Parathyroid adenoma (tissue), 2 donors: ENCODE measurements at regions not wholly inside any gene's neighbourhood (a gene's known extent, or its start where the extent isn't known, plus 50 kb on each side); places are given as distances from the start of the nearest gene placed in this dataset.

Experiments
- H2AFZ ChIP-seq: fragments of 300-600 bp; sonication (generic); one replicate; pipeline ENCODE4 v1.7.0; 2017; ENCODE audit warnings: antibody characterized with exemption, mild to moderate bottlenecking
- H3K27ac ChIP-seq: fragments of 300-600 bp; sonication (generic); one replicate; pipeline ENCODE4 v1.7.0; 2017
- H3K27me3 ChIP-seq: fragments of 300-600 bp; sonication (generic); one replicate; pipeline ENCODE4 v1.7.0; 2017; ENCODE audit warnings: low read length; ENCODE audit not compliant: control insufficient read depth, insufficient read depth
- H3K36me3 ChIP-seq: fragments of 300-600 bp; sonication (generic); one replicate; pipeline ENCODE4 v1.7.0; 2017; ENCODE audit warnings: low read length; ENCODE audit not compliant: control insufficient read depth, insufficient read depth
- H3K4me1 ChIP-seq: fragments of 300-600 bp; sonication (generic); one replicate; pipeline ENCODE4 v1.7.0; 2017; ENCODE audit warnings: control low read depth
- H3K4me2 ChIP-seq: fragments of 300-600 bp; sonication (generic); one replicate; pipeline ENCODE4 v1.7.0; 2017; ENCODE audit warnings: low read length
- H3K4me3 ChIP-seq: fragments of 300-600 bp; sonication (generic); one replicate; pipeline ENCODE4 v1.7.0; 2017; ENCODE audit warnings: low read depth, low read length
- H3K79me2 ChIP-seq: fragments of 300-600 bp; sonication (generic); one replicate; pipeline ENCODE4 v1.7.0; 2017; ENCODE audit warnings: control low read depth
- H3K9ac ChIP-seq: fragments of 300-600 bp; sonication (generic); one replicate; pipeline ENCODE4 v1.7.0; 2017; ENCODE audit warnings: mild to moderate bottlenecking
- H3K9me3 ChIP-seq: fragments of 300-600 bp; sonication (generic); one replicate; pipeline ENCODE4 v1.7.0; 2017; ENCODE audit warnings: low read length; ENCODE audit not compliant: control insufficient read depth
- TF ChIP-seq, protein P1 (sequence below): fragments of 300-600 bp; sonication (generic); IDR thresholded peaks from one replicate; pipeline ENCODE4 v1.7.0; 2017; ENCODE audit warnings: antibody characterized with exemption, mild to moderate bottlenecking
- donor health status: primary hyperparathyroidism.

- Histone ChIP-seq H3K27me3 (no peaks in the 10 kb centered on the region), H3K4me1 (no peaks in the 10 kb centered on the region), H3K36me3 (no peaks in the 10 kb centered on the region), H3K4me3 (no peak overlapping the region), H3K27ac (no peak overlapping the region), H3K9ac (no peak overlapping the region), H2AFZ (no peak overlapping the region), H3K9me3 (no peaks in the 10 kb centered on the region), H3K4me2 (no peak overlapping the region), H3K79me2 (no peaks in the 10 kb centered on the region)
- TF ChIP-seq, protein P1, sequence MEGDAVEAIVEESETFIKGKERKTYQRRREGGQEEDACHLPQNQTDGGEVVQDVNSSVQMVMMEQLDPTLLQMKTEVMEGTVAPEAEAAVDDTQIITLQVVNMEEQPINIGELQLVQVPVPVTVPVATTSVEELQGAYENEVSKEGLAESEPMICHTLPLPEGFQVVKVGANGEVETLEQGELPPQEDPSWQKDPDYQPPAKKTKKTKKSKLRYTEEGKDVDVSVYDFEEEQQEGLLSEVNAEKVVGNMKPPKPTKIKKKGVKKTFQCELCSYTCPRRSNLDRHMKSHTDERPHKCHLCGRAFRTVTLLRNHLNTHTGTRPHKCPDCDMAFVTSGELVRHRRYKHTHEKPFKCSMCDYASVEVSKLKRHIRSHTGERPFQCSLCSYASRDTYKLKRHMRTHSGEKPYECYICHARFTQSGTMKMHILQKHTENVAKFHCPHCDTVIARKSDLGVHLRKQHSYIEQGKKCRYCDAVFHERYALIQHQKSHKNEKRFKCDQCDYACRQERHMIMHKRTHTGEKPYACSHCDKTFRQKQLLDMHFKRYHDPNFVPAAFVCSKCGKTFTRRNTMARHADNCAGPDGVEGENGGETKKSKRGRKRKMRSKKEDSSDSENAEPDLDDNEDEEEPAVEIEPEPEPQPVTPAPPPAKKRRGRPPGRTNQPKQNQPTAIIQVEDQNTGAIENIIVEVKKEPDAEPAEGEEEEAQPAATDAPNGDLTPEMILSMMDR: no peak
These were observed 139.5 kb upstream of the CHRM2 start for GRCh38 chr7:136728945-136729344.

DNA sequence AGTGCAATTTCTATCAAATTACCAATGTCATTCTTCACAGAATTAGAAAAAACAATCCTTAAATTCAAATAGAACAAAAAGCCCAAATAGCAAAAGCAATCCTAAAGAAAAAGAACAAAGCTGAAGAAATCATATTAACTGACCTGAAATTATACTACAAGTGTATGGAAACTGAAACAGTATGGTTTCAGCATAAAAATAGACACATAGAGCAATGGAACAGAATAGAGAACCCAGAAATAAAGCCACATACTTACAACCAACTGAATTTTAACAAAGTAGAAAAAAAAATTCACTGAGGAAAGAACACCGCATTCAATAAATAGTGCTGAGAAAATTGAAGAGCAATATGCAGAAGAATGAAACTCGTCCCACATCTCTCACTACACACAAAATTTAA lies 142.0 kb upstream of the CHRM2 start:
- H3K27me3 ChIP-seq: no peaks in the 10 kb centered on the region
- H3K9ac ChIP-seq: no peak overlapping the region
- no peak overlapping the region for H3K27ac ChIP-seq
- H3K4me3 ChIP-seq: no peak overlapping the region
- no peak overlapping the region for H2AFZ ChIP-seq
- no peak overlapping the region for H3K4me2 ChIP-seq
- TF ChIP-seq, protein P1: no peak
- H3K36me3 ChIP-seq: no peaks in the 10 kb centered on the region
- H3K9me3 ChIP-seq: no peaks in the 10 kb centered on the region
- H3K79me2 ChIP-seq: no peaks in the 10 kb centered on the region
- H3K4me1 ChIP-seq: no peaks in the 10 kb centered on the region

DNA sequence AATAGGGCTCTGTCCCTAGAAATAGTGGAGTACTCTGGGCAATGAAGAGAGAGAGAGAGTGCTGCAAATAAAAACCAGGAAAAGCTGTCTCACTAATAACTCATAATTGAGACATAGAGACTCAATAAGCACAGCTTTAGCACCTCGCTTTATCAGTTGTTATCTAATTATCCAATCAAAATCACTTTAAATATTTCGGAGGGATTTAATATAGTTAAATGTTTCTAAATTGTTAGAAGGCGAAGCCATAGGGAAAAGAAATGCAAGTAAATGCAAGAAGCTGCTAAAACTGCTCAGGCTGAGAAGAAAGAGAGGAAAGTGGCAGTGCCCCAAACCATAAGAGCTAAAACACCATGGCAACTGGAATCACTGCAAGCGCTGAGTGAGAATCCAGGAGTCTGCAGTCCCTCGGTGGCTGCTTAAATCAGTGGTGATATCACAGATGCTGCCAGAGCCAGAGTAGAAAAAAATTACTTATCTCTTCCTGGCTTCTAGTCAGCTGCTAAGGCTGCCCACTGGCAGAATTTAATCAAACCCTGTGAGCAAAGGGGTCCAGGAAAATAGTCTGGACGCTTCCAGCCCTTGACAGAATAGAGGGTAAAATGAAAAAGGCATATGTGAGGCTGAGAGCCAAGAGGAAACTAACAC lies 150.4 kb upstream of the CHRM2 start:
- no peaks in the 10 kb centered on the region for H3K27me3 ChIP-seq
- H3K4me3 ChIP-seq: no peak overlapping the region
- H2AFZ ChIP-seq: no peak overlapping the region
- H3K4me1 ChIP-seq: no peaks in the 10 kb centered on the region
- no peaks in the 10 kb centered on the region for H3K79me2 ChIP-seq
- H3K36me3 ChIP-seq: no peaks in the 10 kb centered on the region
- no peak overlapping the region for H3K4me2 ChIP-seq
- no peaks in the 10 kb centered on the region for H3K9me3 ChIP-seq
- TF ChIP-seq, protein P1: no peak
- no peak overlapping the region for H3K9ac ChIP-seq
- no peak overlapping the region for H3K27ac ChIP-seq

- Histone ChIP-seq H3K27ac (no peak overlapping the region), H3K9ac (no peak overlapping the region), H3K4me2 (no peak overlapping the region), H3K4me1 (no peaks in the 10 kb centered on the region), H3K4me3 (no peak overlapping the region), H3K36me3 (no peaks in the 10 kb centered on the region), H3K9me3 (no peaks in the 10 kb centered on the region), H3K79me2 (no peaks in the 10 kb centered on the region), H3K27me3 (no peaks in the 10 kb centered on the region), H2AFZ (no peak overlapping the region)
- TF ChIP-seq, protein P1: no peak
These were observed 154.4 kb upstream of the CHRM2 start for GRCh38 chr7:136714062-136714461.

DNA sequence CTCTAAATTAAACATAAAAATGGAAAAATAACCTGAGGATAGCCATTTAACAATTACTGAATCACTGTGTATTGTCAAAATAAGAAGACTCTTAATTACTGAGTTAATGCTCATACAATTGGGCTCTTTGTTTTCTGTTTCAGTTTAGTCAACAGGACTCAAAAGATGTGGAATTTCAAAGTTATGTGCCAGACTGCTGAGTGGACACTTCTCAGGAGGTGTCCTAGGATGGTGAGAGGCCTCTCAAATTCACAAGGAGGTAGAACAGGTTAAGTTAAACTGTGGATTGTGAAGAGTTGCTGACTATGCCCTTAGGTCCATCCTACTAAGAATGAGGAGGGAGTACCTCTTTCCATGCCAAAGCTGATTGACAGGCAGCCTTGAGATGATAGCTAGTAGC lies 157.7 kb upstream of the CHRM2 start:
- no peaks in the 10 kb centered on the region for H3K9me3 ChIP-seq

More for the DNA sequence above, 157.7 kb upstream of the CHRM2 start:
- H3K4me3 ChIP-seq: no peak overlapping the region
- no peak overlapping the region for H3K9ac ChIP-seq
- H3K27me3 ChIP-seq: no peaks in the 10 kb centered on the region
- H3K4me2 ChIP-seq: no peak overlapping the region
- H3K36me3 ChIP-seq: no peaks in the 10 kb centered on the region
- H3K79me2 ChIP-seq: no peaks in the 10 kb centered on the region
- TF ChIP-seq, protein P1: no peak
- H3K4me1 ChIP-seq: no peaks in the 10 kb centered on the region
- H3K27ac ChIP-seq: no peak overlapping the region
- H2AFZ ChIP-seq: no peak overlapping the region
